ENCODE measurements at regions not wholly inside any gene's neighbourhood (a gene's known extent, or its start where the extent isn't known, plus 50 kb on each side); places are given as distances from the start of the nearest gene placed in this dataset.

- no peaks in the 10 kb centered on the region for H3K9me3 ChIP-seq (ENCODE audit: low read depth)
- no peak overlapping the region for H3K4me2 ChIP-seq
- no peaks in the 10 kb centered on the region for H4K20me1 ChIP-seq (ENCODE audit: insufficient read depth, poor library complexity, severe bottlenecking)
- no peaks in the 10 kb centered on the region for H3K4me1 ChIP-seq (ENCODE audit: insufficient read depth)
- H2AFZ ChIP-seq = no peak overlapping the region
- H3K79me2 ChIP-seq = no peaks in the 10 kb centered on the region
- H3K9me2 ChIP-seq (replicated peaks; ENCODE audit: insufficient read depth) = no peaks in the 10 kb centered on the region
- no peaks in the 10 kb centered on the region for H3K27me3 ChIP-seq
- no peaks in the 10 kb centered on the region for H3K36me3 ChIP-seq (replicated peaks; ENCODE audit: insufficient read depth, low read depth)
- no peak overlapping the region for H3K4me3 ChIP-seq
- TF ChIP-seq CTCF (IDR thresholded peaks at IDR 0.05; ENCODE audit: poor library complexity) (no peak), EZH2 (IDR thresholded peaks at IDR 0.05; ENCODE audit: borderline replicate concordance) (no peak), EZH2phosphoT487 (IDR thresholded peaks at IDR 0.05; ENCODE audit: low read depth, severe bottlenecking, unreplicated experiment) (no peak)
- H3K27ac ChIP-seq = no peak overlapping the region
- no peak for DNase-seq (ENCODE audit: low spot score)
- 52% methylated on average over 3 of the region's 3 CpGs for whole genome bisulfite sequencing (ENCODE audit: low lambda C conversion rate, missing lambda C conversion rate)
Observed at GRCh38 chr1:57797084-57797483, 373.2 kb upstream of the DAB1 start.

- TF ChIP-seq EZH2 (IDR thresholded peaks at IDR 0.05; ENCODE audit: borderline replicate concordance) = no peak
- TF ChIP-seq CTCF (IDR thresholded peaks at IDR 0.05; ENCODE audit: poor library complexity) = no peak
- no peak for TF ChIP-seq EZH2phosphoT487 (IDR thresholded peaks at IDR 0.05; ENCODE audit: low read depth, severe bottlenecking, unreplicated experiment)
- Histone ChIP-seq H3K4me3 (no peak overlapping the region), H3K79me2 (no peaks in the 10 kb centered on the region), H3K4me1 (ENCODE audit: insufficient read depth) (no peaks in the 10 kb centered on the region), H3K27me3 (no peaks in the 10 kb centered on the region), H3K36me3 (replicated peaks; ENCODE audit: insufficient read depth, low read depth) (no peaks in the 10 kb centered on the region), H2AFZ (no peak overlapping the region), H3K9me2 (replicated peaks; ENCODE audit: insufficient read depth) (no peaks in the 10 kb centered on the region), H3K9me3 (ENCODE audit: low read depth) (no peaks in the 10 kb centered on the region), H3K4me2 (no peak overlapping the region), H3K27ac (no peak overlapping the region), H4K20me1 (ENCODE audit: insufficient read depth, poor library complexity, severe bottlenecking) (no peaks in the 10 kb centered on the region)
- peak; percentile 42 for DNase-seq (ENCODE audit: low spot score)
- 90% methylated on average over 2 of the region's 2 CpGs for WGBS (ENCODE audit: low lambda C conversion rate, missing lambda C conversion rate)
Observed at GRCh38 chr1:57796616-57797015, 372.8 kb upstream of the DAB1 start.

GRCh38 chr1:57795886-57796285, 372.0 kb upstream of the DAB1 start:
- no peak for DNase-seq (ENCODE audit: low spot score)
- WGBS (ENCODE audit: low lambda C conversion rate, missing lambda C conversion rate) = 91% methylated on average over 5 of the region's 5 CpGs

More at GRCh38 chr1:57795886-57796285, 372.0 kb upstream of the DAB1 start:
- Histone ChIP-seq H3K27me3 (no peaks in the 10 kb centered on the region), H3K36me3 (replicated peaks; ENCODE audit: insufficient read depth, low read depth) (no peaks in the 10 kb centered on the region), H3K4me1 (ENCODE audit: insufficient read depth) (no peaks in the 10 kb centered on the region), H3K4me3 (no peak overlapping the region), H4K20me1 (ENCODE audit: insufficient read depth, poor library complexity, severe bottlenecking) (no peaks in the 10 kb centered on the region), H3K79me2 (no peaks in the 10 kb centered on the region), H3K9me2 (replicated peaks; ENCODE audit: insufficient read depth) (no peaks in the 10 kb centered on the region), H2AFZ (no peak overlapping the region), H3K9me3 (ENCODE audit: low read depth) (no peaks in the 10 kb centered on the region), H3K4me2 (no peak overlapping the region), H3K27ac (no peak overlapping the region)
- TF ChIP-seq EZH2phosphoT487 (IDR thresholded peaks at IDR 0.05; ENCODE audit: low read depth, severe bottlenecking, unreplicated experiment) = no peak
- no peak for TF ChIP-seq EZH2 (IDR thresholded peaks at IDR 0.05; ENCODE audit: borderline replicate concordance)
- no peak for TF ChIP-seq CTCF (IDR thresholded peaks at IDR 0.05; ENCODE audit: poor library complexity)
